Activated T-cell treated with anti-CD3 and anti-CD28 coated beads for 24 hours (primary cell): ENCODE measurements at regions not wholly inside any gene's neighbourhood (a gene's known extent, or its start where the extent isn't known, plus 50 kb on each side); places are given as distances from the start of the nearest gene placed in this dataset.

ENCODE experiments used
- DNase-seq: peaks from one replicate; pipeline ENCODE4 v3.0.0-alpha.2; 2020; ENCODE audit warnings: low read depth

GRCh38 chr12:90129366-90130030 lies 420.9 kb upstream of the ATP2B1 start:
- DNase-seq = no peak

- no peak for DNase-seq
Observed at GRCh38 chr12:90128526-90128925, 419.9 kb upstream of the ATP2B1 start.

GRCh38 chr12:90126125-90126524 lies 417.5 kb upstream of the ATP2B1 start:
- DNase-seq = no peak

- no peak for DNase-seq
Observed at GRCh38 chr12:90124914-90125313, 416.3 kb upstream of the ATP2B1 start.

- no peak for DNase-seq
Observed at GRCh38 chr12:90124289-90124688, 415.7 kb upstream of the ATP2B1 start.

GRCh38 chr12:90122681-90123080 lies 414.0 kb upstream of the ATP2B1 start:
- no peak for DNase-seq

- no peak for DNase-seq
Observed at GRCh38 chr12:90120627-90121026, 412.0 kb upstream of the ATP2B1 start.

GRCh38 chr12:90112666-90113065 lies 404.0 kb upstream of the ATP2B1 start:
- DNase-seq = no peak

- DNase-seq = no peak
Observed at GRCh38 chr12:90111791-90112580, 403.3 kb upstream of the ATP2B1 start.

- DNase-seq = no peak
Observed at GRCh38 chr12:90106568-90106967, 397.9 kb upstream of the ATP2B1 start.

GRCh38 chr12:90102957-90103652 lies 394.5 kb upstream of the ATP2B1 start:
- DNase-seq = no peak

GRCh38 chr12:90100579-90100978 lies 391.9 kb upstream of the ATP2B1 start:
- no peak for DNase-seq

- DNase-seq = no peak
Observed at GRCh38 chr12:90099288-90099687, 390.6 kb upstream of the ATP2B1 start.

- no peak for DNase-seq
Observed at GRCh38 chr12:90098132-90098779, 389.6 kb upstream of the ATP2B1 start.

GRCh38 chr12:90091809-90092208 lies 383.2 kb upstream of the ATP2B1 start:
- no peak for DNase-seq

GRCh38 chr12:90090929-90091651 lies 382.5 kb upstream of the ATP2B1 start:
- no peak for DNase-seq

GRCh38 chr12:90086281-90086680 lies 377.6 kb upstream of the ATP2B1 start:
- no peak for DNase-seq

- no peak for DNase-seq
Observed at GRCh38 chr12:90085494-90086274, 377.0 kb upstream of the ATP2B1 start.

GRCh38 chr12:90084018-90084417 lies 375.4 kb upstream of the ATP2B1 start:
- no peak for DNase-seq

GRCh38 chr12:90080616-90081015 lies 372.0 kb upstream of the ATP2B1 start:
- no peak for DNase-seq
